GM12892 (cell line): ENCODE measurements at regions not wholly inside any gene's neighbourhood (a gene's known extent, or its start where the extent isn't known, plus 50 kb on each side); places are given as distances from the start of the nearest gene placed in this dataset.

ENCODE experiments used
- DNase-seq: peaks from one replicate; pipeline ENCODE4 v3.0.0; 2011; ENCODE audit not compliant: insufficient read length
- FAIRE-seq: peaks from 2 replicates; lab custom pipeline; 2011; peaks lifted over from hg19 to GRCh38; lab: Jason Lieb, UNC
- POLR2A ChIP-seq: IDR thresholded peaks from 2 replicates; pipeline ENCODE4 v1.6.1; 2011; ENCODE audit warnings: low read depth, low read length, control low read depth
- POLR2AphosphoS5 ChIP-seq: IDR thresholded peaks from 2 replicates; pipeline ENCODE4 v1.6.1; 2011; ENCODE audit warnings: low read depth, low read length, control low read depth
- TAF1 ChIP-seq: IDR thresholded peaks from 2 replicates; pipeline ENCODE4 v1.6.1; 2011; ENCODE audit warnings: low read depth, mild to moderate bottlenecking, control low read depth, low read length, borderline replicate concordance

GRCh38 chr3:82033186-82033585 lies 271.7 kb upstream of the GBE1 start:
- FAIRE-seq, result no peak
- TF ChIP-seq POLR2A (no peak), POLR2AphosphoS5 (no peak), TAF1 (no peak)
- no peak for DNase-seq

GRCh38 chr3:82031596-82031995 lies 270.2 kb upstream of the GBE1 start:
- DNase-seq, result no peak
- FAIRE-seq, result no peak
- TF ChIP-seq POLR2A, result no peak
- TF ChIP-seq TAF1, result no peak
- no peak for TF ChIP-seq POLR2AphosphoS5

DNA sequence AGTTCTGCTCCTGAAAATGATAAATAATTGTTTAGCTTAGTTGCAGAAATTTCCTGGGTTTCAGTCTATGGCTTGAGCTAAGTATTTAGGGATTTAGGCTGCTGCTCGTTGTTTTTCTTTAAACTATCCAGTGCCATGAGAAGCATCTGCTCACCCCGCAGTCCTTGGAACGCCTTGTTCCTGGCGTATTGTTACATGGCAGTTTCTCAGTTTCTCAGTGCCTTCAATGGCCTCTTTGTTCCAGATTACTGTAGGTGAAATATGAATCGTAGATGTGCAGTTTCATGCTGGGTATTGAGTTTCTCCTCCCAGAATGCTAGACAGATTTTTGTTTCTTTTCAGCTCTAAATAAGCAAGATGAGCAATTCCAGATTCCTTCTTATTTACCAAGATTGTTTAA lies 269.5 kb upstream of the GBE1 start:
- TF ChIP-seq POLR2AphosphoS5 (no peak), TAF1 (no peak), POLR2A (no peak)
- FAIRE-seq (no peak), DNase-seq (no peak)

- DNase-seq (no peak), FAIRE-seq (no peak)
- TF ChIP-seq POLR2AphosphoS5 (no peak), POLR2A (no peak), TAF1 (no peak)
Observed at GRCh38 chr3:82022836-82023235, 261.4 kb upstream of the GBE1 start.

DNA sequence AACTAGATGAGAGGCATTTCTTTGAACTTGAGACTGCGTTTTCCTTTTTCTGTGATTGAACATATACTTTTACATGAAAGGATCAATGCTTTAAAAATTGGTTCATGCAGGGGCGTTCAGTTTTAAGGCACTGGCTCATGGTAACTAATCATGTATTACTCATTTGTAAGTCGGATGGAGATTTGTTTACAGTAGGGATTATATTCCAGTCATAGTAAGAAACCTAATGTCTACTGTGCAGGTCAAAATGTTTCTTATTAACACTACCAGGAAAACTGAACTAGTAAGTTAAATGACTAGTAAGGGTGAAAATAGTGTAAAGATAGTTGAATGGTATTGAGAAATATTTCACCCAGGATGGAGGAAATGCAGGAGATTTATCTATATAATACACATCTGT lies 258.8 kb upstream of the GBE1 start:
- no peak for DNase-seq
- no peak for TF ChIP-seq POLR2A
- no peak for TF ChIP-seq TAF1
- no peak for TF ChIP-seq POLR2AphosphoS5
- FAIRE-seq, result no peak

GRCh38 chr3:82015241-82015640 lies 253.8 kb upstream of the GBE1 start:
- DNase-seq, result no peak
- no peak for FAIRE-seq
- TF ChIP-seq POLR2AphosphoS5 (no peak), TAF1 (no peak), POLR2A (no peak)

DNA sequence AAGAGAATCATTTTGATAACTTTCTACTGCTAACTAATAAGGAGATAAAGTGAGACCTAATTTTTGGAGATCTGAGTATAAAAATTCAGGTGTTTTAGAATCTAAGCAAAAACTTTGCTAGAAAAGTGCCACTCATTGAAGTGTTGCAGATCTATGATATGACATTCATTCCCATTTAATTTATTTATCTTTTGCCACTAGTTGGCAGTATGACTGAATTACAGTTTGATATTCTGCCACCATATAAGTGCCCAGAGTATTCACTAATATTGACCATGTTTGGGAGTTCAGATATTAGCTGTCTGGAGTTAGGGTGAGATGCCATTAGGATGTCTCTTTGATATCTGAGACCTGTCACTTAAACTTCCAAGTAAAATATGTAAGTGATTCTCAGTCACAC lies 251.3 kb upstream of the GBE1 start:
- no peak for FAIRE-seq
- no peak for TF ChIP-seq POLR2A
- no peak for TF ChIP-seq POLR2AphosphoS5
- TF ChIP-seq TAF1, result no peak

GRCh38 chr3:82011336-82011735 lies 249.9 kb upstream of the GBE1 start:
- TF ChIP-seq POLR2A (no peak), POLR2AphosphoS5 (no peak), TAF1 (no peak)
- FAIRE-seq, result no peak
- no peak for DNase-seq

More for the DNA sequence above, 251.3 kb upstream of the GBE1 start:
- no peak for DNase-seq

DNA sequence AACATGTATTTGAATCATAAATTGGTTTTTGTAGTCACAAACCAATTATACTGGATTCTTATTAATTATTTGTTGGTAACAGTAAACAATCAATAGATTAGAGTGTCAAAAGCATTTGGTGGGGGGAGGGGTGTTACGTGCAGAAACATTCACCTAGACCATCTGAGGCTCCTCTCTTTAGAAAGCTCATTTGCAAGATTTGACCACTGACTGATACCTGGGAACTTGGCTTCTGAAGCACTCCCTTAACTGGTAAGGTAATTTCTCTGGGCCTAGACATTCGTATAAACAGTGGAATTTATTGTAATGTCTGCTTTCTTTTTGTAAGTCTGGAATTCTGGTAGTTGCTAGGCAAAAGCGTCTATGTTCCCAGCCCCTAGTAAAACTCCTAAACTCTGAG lies 243.8 kb upstream of the GBE1 start:
- FAIRE-seq (no peak), DNase-seq (no peak)
- TF ChIP-seq POLR2AphosphoS5 (no peak), POLR2A (no peak), TAF1 (no peak)

GRCh38 chr3:82004266-82004665 lies 242.8 kb upstream of the GBE1 start:
- FAIRE-seq, result no peak
- no peak for TF ChIP-seq POLR2AphosphoS5
- no peak for TF ChIP-seq POLR2A
- TF ChIP-seq TAF1, result no peak
- no peak for DNase-seq

DNA sequence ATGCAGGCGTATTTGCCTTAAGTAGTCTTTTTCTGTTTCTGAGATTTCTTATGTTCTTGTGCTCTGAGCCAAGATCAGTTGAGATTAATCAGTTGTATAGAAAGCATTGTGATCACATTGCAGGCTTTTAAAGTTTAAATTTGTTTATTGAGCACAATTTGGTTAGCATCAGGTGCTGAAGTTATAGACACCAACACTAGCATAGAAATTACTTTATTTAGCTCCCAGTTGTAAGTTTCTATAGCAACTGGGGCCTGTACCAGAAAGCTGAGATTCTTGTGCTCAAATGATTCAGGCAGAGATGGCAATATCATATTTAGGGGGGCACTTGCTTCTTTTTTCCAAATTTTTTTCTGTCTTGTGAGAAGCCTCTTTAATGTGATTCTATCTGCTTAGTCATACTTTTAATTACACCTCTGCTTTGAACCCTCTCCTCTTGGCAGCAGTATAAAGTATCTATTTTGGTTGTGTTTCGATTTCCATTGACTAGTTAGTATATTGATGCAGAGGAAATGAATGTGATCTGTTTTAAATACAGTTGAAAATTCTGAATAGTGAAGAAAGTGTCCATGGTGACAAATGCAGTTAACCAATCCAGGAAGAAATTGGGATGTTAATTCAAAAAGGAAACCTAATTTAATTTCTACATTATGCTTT lies 241.7 kb upstream of the GBE1 start:
- DNase-seq (no peak), FAIRE-seq (no peak)
- TF ChIP-seq POLR2A, result no peak
- TF ChIP-seq TAF1, result no peak
- TF ChIP-seq POLR2AphosphoS5, result no peak

DNA sequence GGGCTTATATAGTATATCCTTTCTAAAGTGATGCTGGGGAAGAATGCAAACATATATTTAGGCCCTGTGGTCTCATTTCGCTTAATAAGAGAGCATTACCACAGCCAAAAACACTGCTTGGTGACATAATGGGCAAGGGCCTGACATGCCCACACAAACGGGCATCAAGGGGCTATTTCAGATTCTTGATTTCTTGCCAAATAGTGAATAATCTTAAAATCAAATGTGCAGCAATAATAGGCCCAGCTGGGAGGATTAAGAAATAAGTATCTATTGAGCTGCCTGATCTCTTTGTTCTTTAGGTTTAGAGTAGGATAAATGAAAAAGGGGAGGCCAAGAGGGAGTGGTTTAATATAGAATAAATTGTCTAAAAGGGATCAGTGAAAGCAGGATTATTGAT lies 241.0 kb upstream of the GBE1 start:
- FAIRE-seq, result no peak
- TF ChIP-seq POLR2AphosphoS5 (no peak), TAF1 (no peak), POLR2A (no peak)
- DNase-seq, result no peak
